GM12875 (cell line): ENCODE measurements at regions not wholly inside any gene's neighbourhood (a gene's known extent, or its start where the extent isn't known, plus 50 kb on each side); places are given as distances from the start of the nearest gene placed in this dataset.

Source experiments
- H3K4me3 ChIP-seq: one replicate; pipeline ENCODE4 v1.5.1; 2011; ENCODE audit warnings: low read depth, low read length, control low read depth
- TF ChIP-seq, protein P1 (sequence below): IDR thresholded peaks from 2 replicates; pipeline ENCODE4 v1.5.1; 2011; ENCODE audit warnings: low read depth, mild to moderate bottlenecking, control low read depth, inconsistent platforms, low read length, moderate library complexity, borderline replicate concordance; ENCODE audit not compliant: insufficient read depth

DNA sequence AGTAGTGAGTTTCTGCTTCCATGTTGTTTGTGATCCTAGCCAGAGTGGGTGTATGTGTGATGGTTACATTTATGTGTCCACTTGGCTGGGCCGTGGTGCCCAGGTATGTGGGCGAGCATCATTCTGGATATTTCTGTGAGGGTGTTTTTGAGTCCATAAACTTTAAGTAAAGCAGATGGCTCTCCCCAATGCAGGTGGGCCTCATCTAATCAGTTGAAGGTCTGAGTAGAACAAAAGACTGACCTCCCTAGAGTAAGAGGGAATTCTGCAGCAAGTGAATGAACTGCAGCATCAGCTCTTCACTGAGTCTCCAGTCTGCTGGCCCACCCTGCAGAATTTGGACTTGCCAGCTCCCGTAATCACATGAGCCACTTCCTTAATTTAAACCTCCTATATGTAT lies 571.9 kb downstream of the ACTR3B start:
- no peak overlapping the region for H3K4me3 ChIP-seq
- TF ChIP-seq, protein P1, sequence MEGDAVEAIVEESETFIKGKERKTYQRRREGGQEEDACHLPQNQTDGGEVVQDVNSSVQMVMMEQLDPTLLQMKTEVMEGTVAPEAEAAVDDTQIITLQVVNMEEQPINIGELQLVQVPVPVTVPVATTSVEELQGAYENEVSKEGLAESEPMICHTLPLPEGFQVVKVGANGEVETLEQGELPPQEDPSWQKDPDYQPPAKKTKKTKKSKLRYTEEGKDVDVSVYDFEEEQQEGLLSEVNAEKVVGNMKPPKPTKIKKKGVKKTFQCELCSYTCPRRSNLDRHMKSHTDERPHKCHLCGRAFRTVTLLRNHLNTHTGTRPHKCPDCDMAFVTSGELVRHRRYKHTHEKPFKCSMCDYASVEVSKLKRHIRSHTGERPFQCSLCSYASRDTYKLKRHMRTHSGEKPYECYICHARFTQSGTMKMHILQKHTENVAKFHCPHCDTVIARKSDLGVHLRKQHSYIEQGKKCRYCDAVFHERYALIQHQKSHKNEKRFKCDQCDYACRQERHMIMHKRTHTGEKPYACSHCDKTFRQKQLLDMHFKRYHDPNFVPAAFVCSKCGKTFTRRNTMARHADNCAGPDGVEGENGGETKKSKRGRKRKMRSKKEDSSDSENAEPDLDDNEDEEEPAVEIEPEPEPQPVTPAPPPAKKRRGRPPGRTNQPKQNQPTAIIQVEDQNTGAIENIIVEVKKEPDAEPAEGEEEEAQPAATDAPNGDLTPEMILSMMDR: no peak

DNA sequence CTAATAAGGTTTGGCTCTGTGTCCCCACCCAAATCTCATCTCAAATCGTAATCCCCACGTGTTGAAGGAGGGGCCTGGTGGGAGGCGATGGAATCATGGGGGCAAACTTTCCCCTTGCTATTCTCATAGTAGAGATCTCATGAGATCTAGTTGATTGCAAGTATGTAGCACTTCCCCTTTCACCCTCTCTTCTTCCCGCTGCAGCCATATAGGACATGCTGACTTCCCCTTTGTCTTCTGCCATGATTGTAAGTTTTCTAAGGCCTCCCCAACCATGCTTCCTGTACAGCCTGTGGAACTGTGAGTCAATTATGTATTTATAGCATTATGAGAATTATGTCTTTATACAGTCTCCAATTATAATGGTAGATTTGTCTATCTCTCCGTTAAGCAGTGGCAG lies 594.5 kb downstream of the ACTR3B start:
- no peak overlapping the region for H3K4me3 ChIP-seq
- TF ChIP-seq, protein P1: no peak

- H3K4me3 ChIP-seq: no peak overlapping the region
- TF ChIP-seq, protein P1: no peak
Observed at GRCh38 chr7:153370092-153370491, 610.5 kb downstream of the ACTR3B start.

GRCh38 chr7:153380636-153381035 lies 621.1 kb downstream of the ACTR3B start:
- TF ChIP-seq, protein P1: no peak
- no peak overlapping the region for H3K4me3 ChIP-seq

DNA sequence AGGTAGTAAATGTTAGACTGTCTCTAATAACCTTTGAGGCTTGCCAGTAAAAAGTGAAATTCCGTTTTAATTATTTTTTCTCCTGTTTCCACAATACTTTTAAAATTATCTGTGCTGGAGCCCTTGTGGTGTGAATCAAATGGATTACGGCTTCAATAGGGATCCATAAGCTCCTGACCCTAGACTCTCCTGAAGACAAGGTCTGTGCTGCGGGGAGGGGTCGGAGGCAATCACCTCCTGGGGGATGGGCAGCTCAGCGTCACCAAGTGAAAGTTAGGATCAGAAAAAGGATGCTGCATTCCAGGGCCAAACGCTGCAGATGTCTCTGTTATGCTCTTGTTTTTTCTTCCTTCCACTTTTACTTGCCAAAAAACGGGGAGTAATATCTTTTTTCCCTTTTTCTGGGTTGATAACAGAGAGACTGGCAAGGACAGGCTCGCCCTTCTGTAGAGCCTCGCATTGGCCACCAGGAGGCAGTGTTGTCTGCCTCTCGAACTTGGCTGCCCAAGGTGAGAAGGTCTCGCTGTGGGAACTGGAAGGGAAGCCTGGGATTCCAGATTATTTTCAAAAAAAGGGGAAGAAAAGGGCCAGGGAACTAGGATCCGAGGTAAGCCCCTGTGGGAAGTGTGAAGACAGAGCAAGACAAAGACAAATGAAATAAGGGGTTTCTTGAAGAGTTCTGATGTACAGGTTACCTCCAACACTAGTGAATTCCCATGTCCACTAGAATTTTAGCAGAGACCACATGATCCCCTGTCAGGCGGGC lies 621.9 kb downstream of the ACTR3B start:
- TF ChIP-seq, protein P1: peak; percentile 84
- H3K4me3 ChIP-seq: no peak overlapping the region

- TF ChIP-seq, protein P1: no peak
- H3K4me3 ChIP-seq: no peak overlapping the region
Observed at GRCh38 chr7:153382641-153383101, 623.1 kb downstream of the ACTR3B start.

DNA sequence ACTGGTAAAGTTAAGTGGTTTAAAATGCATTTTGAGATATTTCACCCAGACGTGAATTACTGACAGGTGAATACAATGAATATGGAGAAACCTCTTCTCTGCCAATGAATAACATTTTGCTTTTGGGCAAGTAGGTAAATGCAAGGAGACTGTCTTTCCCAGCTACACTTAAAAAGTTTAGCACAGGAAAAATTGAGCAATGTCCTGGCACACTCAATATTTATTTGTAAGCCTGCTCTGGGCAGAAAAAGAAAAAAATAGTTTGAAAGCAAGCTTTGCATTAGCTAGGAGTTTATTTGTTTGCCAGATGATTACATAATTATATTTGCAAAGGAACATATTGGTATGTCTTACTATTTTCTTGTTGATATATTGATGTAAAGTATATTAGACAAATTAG lies 624.2 kb downstream of the ACTR3B start:
- TF ChIP-seq, protein P1: no peak
- H3K4me3 ChIP-seq: no peak overlapping the region
